ENCODE measurements at regions not wholly inside any gene's neighbourhood (a gene's known extent, or its start where the extent isn't known, plus 50 kb on each side); places are given as distances from the start of the nearest gene placed in this dataset.
"Not testable (repeated sequence)": the region's sequence is repeated elsewhere in the genome, so short reads cannot be mapped to it uniquely, and the experiment has no call there.

DNA sequence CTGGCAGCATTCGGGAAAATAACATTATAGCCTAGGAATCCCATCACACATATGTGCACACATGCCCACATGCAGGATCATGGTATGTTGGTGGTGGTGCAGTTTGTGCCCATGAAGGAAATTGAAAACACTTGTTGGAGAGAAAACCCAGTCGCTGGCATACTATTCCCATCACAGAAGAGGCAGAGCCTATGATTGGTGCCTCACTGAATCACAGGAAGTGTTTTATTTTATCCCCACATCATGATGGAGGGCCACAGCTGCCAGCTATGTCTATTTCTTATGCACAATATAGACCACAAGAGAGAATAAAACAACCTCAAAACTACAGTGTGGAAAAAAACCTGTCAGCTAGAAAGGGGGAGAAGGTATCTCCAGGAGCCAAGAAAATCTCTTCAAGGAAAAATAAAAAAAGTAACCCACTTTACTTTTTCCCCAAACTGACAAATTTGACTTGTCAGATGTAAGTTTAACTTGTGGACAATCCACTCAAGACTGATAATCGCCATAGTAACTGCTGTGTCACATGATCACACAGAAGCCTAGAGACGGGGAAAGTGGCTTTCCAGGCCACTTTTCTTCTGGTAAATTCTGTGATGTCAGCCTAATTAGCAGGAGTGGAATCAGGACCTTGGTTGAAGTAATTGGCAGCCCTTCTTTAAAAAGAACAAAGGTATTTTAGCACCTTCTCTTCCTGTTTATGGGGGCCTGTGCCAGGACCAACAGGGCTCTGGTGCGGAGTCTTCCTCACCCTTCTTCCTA lies 100.0 kb upstream of the PLGLB2 start:
- TF ChIP-seq EZH2 (IDR thresholded peaks at IDR 0.05; ENCODE audit: insufficient read depth, poor library complexity, severe bottlenecking); EZH2phosphoT487 (IDR thresholded peaks at IDR 0.05; ENCODE audit: insufficient read depth, low read depth): not testable (repeated sequence)
